AG09319 (cell line): ENCODE measurements at regions not wholly inside any gene's neighbourhood (a gene's known extent, or its start where the extent isn't known, plus 50 kb on each side); places are given as distances from the start of the nearest gene placed in this dataset.

ENCODE experiments used
- DNase-seq: peaks from one replicate; pipeline ENCODE4 v3.0.0-alpha.2; 2010; ENCODE audit warnings: low read depth; ENCODE audit errors: extremely low read depth
- CTCF ChIP-seq: IDR thresholded peaks from 2 replicates; pipeline ENCODE4 v1.5.1; 2011; ENCODE audit warnings: low read depth, mild to moderate bottlenecking, inconsistent platforms, low read length, moderate library complexity

- no peak for TF ChIP-seq CTCF
- DNase-seq, result peak; percentile 3
Measured at GRCh38 chr6:23584134-23584763, 541.8 kb upstream of the NRSN1 start.

GRCh38 chr6:23587582-23587981 is 538.4 kb upstream of the NRSN1 start:
- no peak for TF ChIP-seq CTCF
- DNase-seq, result no peak

GRCh38 chr6:23589811-23590210 is 536.2 kb upstream of the NRSN1 start:
- no peak for TF ChIP-seq CTCF
- DNase-seq, result no peak

GRCh38 chr6:23590498-23591126 is 535.4 kb upstream of the NRSN1 start:
- no peak for DNase-seq
- no peak for TF ChIP-seq CTCF

GRCh38 chr6:23591761-23592160 is 534.3 kb upstream of the NRSN1 start:
- DNase-seq, result no peak
- no peak for TF ChIP-seq CTCF

GRCh38 chr6:23600118-23600517 is 525.9 kb upstream of the NRSN1 start:
- no peak for TF ChIP-seq CTCF
- DNase-seq, result no peak

GRCh38 chr6:23601811-23602345 is 524.1 kb upstream of the NRSN1 start:
- no peak for DNase-seq
- TF ChIP-seq CTCF, result no peak
